ENCODE measurements at regions not wholly inside any gene's neighbourhood (a gene's known extent, or its start where the extent isn't known, plus 50 kb on each side); places are given as distances from the start of the nearest gene placed in this dataset.

- Mint-ChIP-seq H3K27ac (no peak overlapping the region), H3K4me1 (ENCODE audit: low read depth) (peaks cover 77% of the 10 kb centered on the region)
These were observed 147.8 kb upstream of the IL12A start for GRCh38 chr3:159840703-159841299.

GRCh38 chr3:159841766-159842165, 146.9 kb upstream of the IL12A start:
- H3K36me3 Mint-ChIP-seq (ENCODE audit: low read depth): peaks cover 2% of the 10 kb centered on the region; the same call in 1 of the 2 replicates
- no peak overlapping the region for H3K4me3 Mint-ChIP-seq
- no peak overlapping the region for H3K27ac Mint-ChIP-seq
- DNase-seq: no peak
- no peaks in the 10 kb centered on the region for H3K27me3 Mint-ChIP-seq (ENCODE audit: insufficient read depth)
- H3K4me1 Mint-ChIP-seq (ENCODE audit: low read depth): peaks cover 77% of the 10 kb centered on the region
- no peaks in the 10 kb centered on the region for H3K9me3 Mint-ChIP-seq
- TF ChIP-seq CTCF (IDR thresholded peaks at IDR 0.05): no peak

More at GRCh38 chr3:159840703-159841299, 147.8 kb upstream of the IL12A start:
- H3K4me3 Mint-ChIP-seq: no peak overlapping the region
- no peaks in the 10 kb centered on the region; the same call in 1 of the 2 replicates for H3K36me3 Mint-ChIP-seq (ENCODE audit: low read depth)
- DNase-seq: no peak
- TF ChIP-seq CTCF (IDR thresholded peaks at IDR 0.05): no peak
- H3K27me3 Mint-ChIP-seq (ENCODE audit: insufficient read depth): peaks cover 3% of the 10 kb centered on the region; the same call in 1 of the 2 replicates
- no peaks in the 10 kb centered on the region for H3K9me3 Mint-ChIP-seq

- Mint-ChIP-seq H3K27ac (peak overlapping the region; percentile 50), H3K36me3 (ENCODE audit: low read depth) (peaks cover 16% of the 10 kb centered on the region), H3K9me3 (no peaks in the 10 kb centered on the region), H3K4me3 (no peak overlapping the region), H3K27me3 (ENCODE audit: insufficient read depth) (no peaks in the 10 kb centered on the region), H3K4me1 (ENCODE audit: low read depth) (peaks cover 78% of the 10 kb centered on the region)
- DNase-seq: no peak
- TF ChIP-seq CTCF (IDR thresholded peaks at IDR 0.05): no peak
These were observed 144.6 kb upstream of the IL12A start for GRCh38 chr3:159843840-159844730.

- H3K9me3 Mint-ChIP-seq: no peaks in the 10 kb centered on the region
- H3K27me3 Mint-ChIP-seq (ENCODE audit: insufficient read depth): no peaks in the 10 kb centered on the region
- no peak for DNase-seq
- TF ChIP-seq CTCF (IDR thresholded peaks at IDR 0.05): no peak
- no peak overlapping the region for H3K4me3 Mint-ChIP-seq
- peaks cover 19% of the 10 kb centered on the region for H3K36me3 Mint-ChIP-seq (ENCODE audit: low read depth)
- H3K4me1 Mint-ChIP-seq (ENCODE audit: low read depth): peaks cover 71% of the 10 kb centered on the region
- peak overlapping the region; percentile 50 for H3K27ac Mint-ChIP-seq
These were observed 143.8 kb upstream of the IL12A start for GRCh38 chr3:159844801-159845261.

- H3K9me3 Mint-ChIP-seq: no peaks in the 10 kb centered on the region
- no peak for DNase-seq
- no peaks in the 10 kb centered on the region for H3K27me3 Mint-ChIP-seq (ENCODE audit: insufficient read depth)
- H3K4me1 Mint-ChIP-seq (ENCODE audit: low read depth): peaks cover 75% of the 10 kb centered on the region
- H3K27ac Mint-ChIP-seq: no peak overlapping the region
- no peak overlapping the region for H3K4me3 Mint-ChIP-seq
- H3K36me3 Mint-ChIP-seq (ENCODE audit: low read depth): peaks cover 20% of the 10 kb centered on the region
- no peak for TF ChIP-seq CTCF (IDR thresholded peaks at IDR 0.05)
These were observed 142.9 kb upstream of the IL12A start for GRCh38 chr3:159845737-159846136.

All from HFFc6 (cell line).